K562 (cell line): ENCODE measurements at regions not wholly inside any gene's neighbourhood (a gene's known extent, or its start where the extent isn't known, plus 50 kb on each side); places are given as distances from the start of the nearest gene placed in this dataset.

Experiments used
- BHLHE40 ChIP-seq: IDR thresholded peaks from 2 replicates; pipeline ENCODE4 v1.6.1; 2011; ENCODE audit warnings: low read length, improper control_type of control experiment
- BRCA1 ChIP-seq, 2 experiments: fragments of 450-650 bp in 1 of 2; sonication (generic) in 1 of 2; formaldehyde crosslinking in 1 of 2; IDR thresholded peaks; 2 replicates each; pipeline versions ENCODE4 v1.5.0 to v1.6.1; 2017 to 2020; ENCODE audit warnings: mild to moderate bottlenecking in 1 of 2, missing genetic modification reagents in 1 of 2
- NCOA2 ChIP-seq, 2 experiments: fragments of 450-650 bp; IDR thresholded peaks; 2 replicates each; pipeline ENCODE4 v1.6.1; 2018; ENCODE audit warnings: mild to moderate bottlenecking in 2 of 2, moderate library complexity in 1 of 2; ENCODE audit not compliant: partially characterized antibody in 2 of 2
- ZFP1 ChIP-seq: fragments of 450-650 bp; formaldehyde crosslinking; IDR thresholded peaks from 2 replicates; pipeline ENCODE4 v1.4.0; 2020; ENCODE audit warnings: mild to moderate bottlenecking, mixed read lengths
- ZNF239 ChIP-seq: fragments of 250-450 bp; sonication (Bioruptor Pico); IDR thresholded peaks from 2 replicates; pipeline ENCODE4 v1.4.0; 2020; ENCODE audit warnings: mild to moderate bottlenecking
- ZNF311 ChIP-seq: fragments of 250-450 bp; sonication (Bioruptor Pico); IDR thresholded peaks from 2 replicates; pipeline ENCODE4 v1.4.0; 2020; ENCODE audit warnings: mild to moderate bottlenecking, moderate library complexity
- TF ChIP-seq, protein P1 (sequence below): fragments of 450-650 bp; IDR thresholded peaks from 2 replicates; pipeline ENCODE4 v1.7.1; 2018; ENCODE audit warnings: mild to moderate bottlenecking, low read depth; ENCODE audit not compliant: partially characterized antibody

DNA sequence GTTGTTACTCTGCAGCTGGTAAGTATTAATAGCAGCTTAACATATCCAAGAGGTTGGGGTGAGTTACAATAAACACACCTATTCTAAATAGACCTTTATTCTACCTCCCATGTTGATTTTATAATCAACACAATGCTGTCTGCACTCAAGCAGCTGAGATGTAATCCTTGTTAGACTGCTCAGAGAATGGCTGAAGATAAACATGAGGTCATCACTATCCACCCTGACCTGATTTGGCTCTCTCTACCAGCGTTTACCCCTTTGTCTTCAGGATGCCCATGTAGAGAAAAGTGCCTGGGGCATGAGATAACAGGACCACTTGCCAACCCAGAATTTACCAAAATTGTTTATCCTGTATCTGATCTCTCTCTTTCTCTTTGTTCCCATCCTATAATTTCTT lies 220.7 kb upstream of the DEFB112 start:
- TF ChIP-seq, protein P1, sequence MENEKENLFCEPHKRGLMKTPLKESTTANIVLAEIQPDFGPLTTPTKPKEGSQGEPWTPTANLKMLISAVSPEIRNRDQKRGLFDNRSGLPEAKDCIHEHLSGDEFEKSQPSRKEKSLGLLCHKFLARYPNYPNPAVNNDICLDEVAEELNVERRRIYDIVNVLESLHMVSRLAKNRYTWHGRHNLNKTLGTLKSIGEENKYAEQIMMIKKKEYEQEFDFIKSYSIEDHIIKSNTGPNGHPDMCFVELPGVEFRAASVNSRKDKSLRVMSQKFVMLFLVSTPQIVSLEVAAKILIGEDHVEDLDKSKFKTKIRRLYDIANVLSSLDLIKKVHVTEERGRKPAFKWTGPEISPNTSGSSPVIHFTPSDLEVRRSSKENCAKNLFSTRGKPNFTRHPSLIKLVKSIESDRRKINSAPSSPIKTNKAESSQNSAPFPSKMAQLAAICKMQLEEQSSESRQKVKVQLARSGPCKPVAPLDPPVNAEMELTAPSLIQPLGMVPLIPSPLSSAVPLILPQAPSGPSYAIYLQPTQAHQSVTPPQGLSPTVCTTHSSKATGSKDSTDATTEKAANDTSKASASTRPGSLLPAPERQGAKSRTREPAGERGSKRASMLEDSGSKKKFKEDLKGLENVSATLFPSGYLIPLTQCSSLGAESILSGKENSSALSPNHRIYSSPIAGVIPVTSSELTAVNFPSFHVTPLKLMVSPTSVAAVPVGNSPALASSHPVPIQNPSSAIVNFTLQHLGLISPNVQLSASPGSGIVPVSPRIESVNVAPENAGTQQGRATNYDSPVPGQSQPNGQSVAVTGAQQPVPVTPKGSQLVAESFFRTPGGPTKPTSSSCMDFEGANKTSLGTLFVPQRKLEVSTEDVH = no peak
- TF ChIP-seq ZFP1 (CRISPR knock-in tag) (no peak), ZNF311 (CRISPR knock-in tag) (no peak), BRCA1 (IDR thresholded peaks at IDR 0.05) (no peak), BRCA1 (CRISPR knock-in tag; IDR thresholded peaks at IDR 0.05) (no peak), BHLHE40 (no peak), ZNF239 (CRISPR knock-in tag) (no peak), NCOA2 (IDR thresholded peaks at IDR 0.05; ENCODE audit: partially characterized antibody in 2 of 2) (no peak)
